Endodermal cell (in vitro differentiated cells): ENCODE measurements at regions not wholly inside any gene's neighbourhood (a gene's known extent, or its start where the extent isn't known, plus 50 kb on each side); places are given as distances from the start of the nearest gene placed in this dataset.

ENCODE experiments used
- DNase-seq: peaks from one replicate; pipeline ENCODE4 v3.0.0-alpha.2; 2017
- H3K27ac ChIP-seq: 2 replicates; pipeline ENCODE4 v1.5.1; 2013; ENCODE audit warnings: mild to moderate bottlenecking, low read depth, low read length, moderate library complexity
- H3K27me3 ChIP-seq: 2 replicates; pipeline ENCODE4 v1.6.1; 2013; ENCODE audit warnings: mild to moderate bottlenecking, low read length, moderate library complexity; ENCODE audit not compliant: insufficient read depth, control insufficient read depth, poor library complexity, severe bottlenecking
- H3K36me3 ChIP-seq: 2 replicates; pipeline ENCODE4 v1.7.0; 2013; ENCODE audit warnings: mild to moderate bottlenecking, low read length, moderate library complexity; ENCODE audit not compliant: control insufficient read depth, insufficient read depth
- H3K4me1 ChIP-seq: one replicate; pipeline ENCODE4 v1.7.0; 2013; ENCODE audit warnings: low read length; ENCODE audit not compliant: control insufficient read depth, insufficient read depth
- H3K4me3 ChIP-seq: 2 replicates; pipeline ENCODE4 v1.5.1; 2013; ENCODE audit warnings: mild to moderate bottlenecking, low read length, moderate library complexity
- H3K9ac ChIP-seq: 2 replicates; pipeline ENCODE4 v1.6.1; 2013; ENCODE audit warnings: mild to moderate bottlenecking, low read length, moderate library complexity; ENCODE audit not compliant: poor library complexity, severe bottlenecking; ENCODE audit errors: extremely low read depth
- H3K9me3 ChIP-seq: 2 replicates; pipeline ENCODE4 v1.6.1; 2013; ENCODE audit warnings: mild to moderate bottlenecking, low read length, moderate library complexity; ENCODE audit not compliant: control insufficient read depth
- H3K27ac Mint-ChIP-seq: 2 replicates; pipeline ENCODE4 v1.8.0; 2020; ENCODE audit warnings: mixed read lengths
- H3K27me3 Mint-ChIP-seq: 2 replicates; pipeline ENCODE4 v1.8.0; 2021; ENCODE audit warnings: mild to moderate bottlenecking, mixed read lengths; ENCODE audit not compliant: insufficient read depth
- H3K36me3 Mint-ChIP-seq: 2 replicates; pipeline ENCODE4 v1.8.0; 2020; ENCODE audit warnings: low read depth, mixed read lengths
- H3K4me1 Mint-ChIP-seq: 2 replicates; pipeline ENCODE4 v1.8.0; 2020; ENCODE audit warnings: mixed read lengths
- H3K4me3 Mint-ChIP-seq: 2 replicates; pipeline ENCODE4 v1.8.0; 2020; ENCODE audit warnings: mild to moderate bottlenecking, moderate library complexity, mixed read lengths
- H3K9me3 Mint-ChIP-seq: 2 replicates; pipeline ENCODE4 v1.8.0; 2020; ENCODE audit warnings: mild to moderate bottlenecking, mixed read lengths
- CTCF ChIP-seq: fragments of 200-600 bp; sonication (generic); conservative IDR thresholded peaks from 2 replicates; pipeline ENCODE4 v1.5.0; 2021; ENCODE audit warnings: antibody characterized with exemption, mild to moderate bottlenecking
- WGBS, 2 experiments: methylation state at CpG; one replicate each; pipeline versions ENCODE4 v1.1.5 to v1.1.7; 2013; ENCODE audit warnings: missing lambda C conversion rate in 2 of 2, mixed read lengths in 1 of 2; ENCODE audit not compliant: insufficient coverage in 1 of 2, insufficient read length in 1 of 2; 5-methylcytosine and 5-hydroxymethylcytosine counted together

GRCh38 chr12:58412461-58413060, 471.2 kb downstream of the ATP23 start:
- no peak overlapping the region for H3K4me3 ChIP-seq
- no peak for TF ChIP-seq CTCF
- no peaks in the 10 kb centered on the region for H3K9me3 ChIP-seq
- H3K27ac Mint-ChIP-seq: no peak overlapping the region
- H3K9me3 Mint-ChIP-seq: no peaks in the 10 kb centered on the region
- no peaks in the 10 kb centered on the region for H3K36me3 ChIP-seq
- peak; percentile 46 for DNase-seq
- no peaks in the 10 kb centered on the region for H3K36me3 Mint-ChIP-seq
- WGBS, 2 experiments: 68 to 91% methylated on average over 1 to 2 of the region's 2 CpGs
- H3K27ac ChIP-seq: no peak overlapping the region
- no peak overlapping the region for H3K9ac ChIP-seq
- H3K4me1 Mint-ChIP-seq: peaks cover 53% of the 10 kb centered on the region
- no peak overlapping the region for H3K4me3 Mint-ChIP-seq
- H3K4me1 ChIP-seq: peaks cover 24% of the 10 kb centered on the region
- H3K27me3 ChIP-seq: no peaks in the 10 kb centered on the region
- peaks cover 3% of the 10 kb centered on the region for H3K27me3 Mint-ChIP-seq

DNA sequence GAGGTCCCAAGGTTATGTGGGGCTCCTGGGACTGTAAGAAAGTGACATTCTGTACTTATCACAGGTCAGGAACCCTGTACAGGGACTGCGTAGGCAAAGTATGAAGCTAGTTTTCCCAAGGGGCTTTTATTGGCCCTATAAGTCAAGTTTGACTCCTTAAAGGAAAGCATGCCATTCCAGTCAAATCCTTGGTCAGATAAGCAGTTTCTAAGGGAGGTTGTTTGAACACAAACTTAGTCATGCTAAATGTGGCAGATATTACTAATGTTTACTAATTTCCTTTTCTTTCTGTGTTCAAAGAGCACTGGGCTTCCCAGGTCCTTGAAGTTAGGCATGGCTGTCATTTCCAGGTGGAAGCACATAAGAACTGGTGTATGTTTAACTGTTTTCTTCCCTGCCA, 472.4 kb downstream of the ATP23 start:
- H3K9me3 ChIP-seq: no peaks in the 10 kb centered on the region
- no peak overlapping the region for H3K9ac ChIP-seq
- Mint-ChIP-seq H3K9me3 (no peaks in the 10 kb centered on the region), H3K27me3 (peaks cover 3% of the 10 kb centered on the region), H3K36me3 (no peaks in the 10 kb centered on the region), H3K4me3 (no peak overlapping the region), H3K4me1 (peaks cover 53% of the 10 kb centered on the region), H3K27ac (peak overlapping the region; percentile 56)
- no peaks in the 10 kb centered on the region for H3K27me3 ChIP-seq
- H3K4me1 ChIP-seq: peaks cover 24% of the 10 kb centered on the region
- H3K36me3 ChIP-seq: no peaks in the 10 kb centered on the region
- 92 to 95% methylated on average over 1 of the region's 1 CpG for WGBS, 2 experiments
- no peak overlapping the region for H3K27ac ChIP-seq
- no peak for DNase-seq
- no peak for TF ChIP-seq CTCF
- no peak overlapping the region for H3K4me3 ChIP-seq

- Mint-ChIP-seq H3K27ac (no peak overlapping the region), H3K4me3 (no peak overlapping the region), H3K27me3 (peaks cover 2% of the 10 kb centered on the region), H3K36me3 (peaks cover 1% of the 10 kb centered on the region), H3K4me1 (peaks cover 57% of the 10 kb centered on the region), H3K9me3 (peaks cover 3% of the 10 kb centered on the region)
- Histone ChIP-seq H3K4me3 (no peak overlapping the region), H3K4me1 (peaks cover 24% of the 10 kb centered on the region), H3K9ac (no peak overlapping the region), H3K9me3 (no peaks in the 10 kb centered on the region), H3K36me3 (no peaks in the 10 kb centered on the region), H3K27me3 (no peaks in the 10 kb centered on the region), H3K27ac (no peak overlapping the region)
- no peak for TF ChIP-seq CTCF
- WGBS, 2 experiments: 40 to 57% methylated on average over 2 of the region's 2 CpGs
- DNase-seq: no peak
These were observed 473.1 kb downstream of the ATP23 start for GRCh38 chr12:58414398-58414871.
